Vagina (tissue), 2 donors: ENCODE measurements at regions not wholly inside any gene's neighbourhood (a gene's known extent, or its start where the extent isn't known, plus 50 kb on each side); places are given as distances from the start of the nearest gene placed in this dataset.

ENCODE experiments used
- POLR2A ChIP-seq, 2 donors: fragments of 450-650 bp; IDR thresholded peaks; one replicate each; pipeline ENCODE4 v1.6.1; 2017; ENCODE audit warnings: antibody characterized with exemption in 2 of 2, mild to moderate bottlenecking in 2 of 2, moderate library complexity in 2 of 2
- POLR2AphosphoS5 ChIP-seq, 2 donors: sonication (generic); formaldehyde crosslinking; IDR thresholded peaks; one replicate each; pipeline ENCODE4 v1.9.0; 2017; ENCODE audit warnings: antibody characterized with exemption in 2 of 2, mild to moderate bottlenecking in 2 of 2, low read depth in 1 of 2; ENCODE audit not compliant: insufficient read depth in 1 of 2
- TF ChIP-seq, protein P1 (sequence below), 3 experiments: fragments of 450-650 bp in 2 of 3; fragments of 200-600 bp in 1 of 3; sonication (generic) in 1 of 3; IDR thresholded peaks; one replicate each; pipeline ENCODE4 v1.5.1; 2017 to 2019; ENCODE audit warnings: antibody characterized with exemption in 3 of 3, mild to moderate bottlenecking in 2 of 3, moderate library complexity in 2 of 3

DNA sequence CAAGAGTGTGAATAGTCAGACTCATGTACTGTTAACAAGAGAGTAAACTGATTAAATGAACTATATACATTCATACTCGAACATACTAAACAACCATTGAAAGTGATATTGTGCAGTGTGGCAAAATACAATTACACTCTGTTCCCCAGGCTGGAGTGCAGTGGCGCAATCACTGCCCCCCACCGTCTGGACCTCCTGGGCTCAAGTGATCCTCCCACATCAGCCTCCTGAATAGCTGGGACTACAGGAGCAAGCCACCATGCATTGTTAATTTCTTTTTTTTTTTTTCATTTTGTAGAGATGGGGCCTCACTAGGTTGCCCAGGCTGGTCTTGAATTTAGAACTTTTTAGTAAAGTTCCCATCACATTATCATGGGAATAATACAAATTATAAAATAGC is 77.3 kb upstream of the LSM14A start:
- TF ChIP-seq, protein P1, sequence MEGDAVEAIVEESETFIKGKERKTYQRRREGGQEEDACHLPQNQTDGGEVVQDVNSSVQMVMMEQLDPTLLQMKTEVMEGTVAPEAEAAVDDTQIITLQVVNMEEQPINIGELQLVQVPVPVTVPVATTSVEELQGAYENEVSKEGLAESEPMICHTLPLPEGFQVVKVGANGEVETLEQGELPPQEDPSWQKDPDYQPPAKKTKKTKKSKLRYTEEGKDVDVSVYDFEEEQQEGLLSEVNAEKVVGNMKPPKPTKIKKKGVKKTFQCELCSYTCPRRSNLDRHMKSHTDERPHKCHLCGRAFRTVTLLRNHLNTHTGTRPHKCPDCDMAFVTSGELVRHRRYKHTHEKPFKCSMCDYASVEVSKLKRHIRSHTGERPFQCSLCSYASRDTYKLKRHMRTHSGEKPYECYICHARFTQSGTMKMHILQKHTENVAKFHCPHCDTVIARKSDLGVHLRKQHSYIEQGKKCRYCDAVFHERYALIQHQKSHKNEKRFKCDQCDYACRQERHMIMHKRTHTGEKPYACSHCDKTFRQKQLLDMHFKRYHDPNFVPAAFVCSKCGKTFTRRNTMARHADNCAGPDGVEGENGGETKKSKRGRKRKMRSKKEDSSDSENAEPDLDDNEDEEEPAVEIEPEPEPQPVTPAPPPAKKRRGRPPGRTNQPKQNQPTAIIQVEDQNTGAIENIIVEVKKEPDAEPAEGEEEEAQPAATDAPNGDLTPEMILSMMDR (IDR thresholded peaks at IDR 0.05): no peak
- TF ChIP-seq POLR2AphosphoS5 (IDR thresholded peaks at IDR 0.05; ENCODE audit: insufficient read depth in 1 of 2, low read depth in 1 of 2): no peak
- TF ChIP-seq POLR2A (IDR thresholded peaks at IDR 0.05): no peak
